ENCODE measurements at regions not wholly inside any gene's neighbourhood (a gene's known extent, or its start where the extent isn't known, plus 50 kb on each side); places are given as distances from the start of the nearest gene placed in this dataset.

- no peak for TF ChIP-seq POLR2AphosphoS5 (IDR thresholded peaks at IDR 0.05)
- Histone ChIP-seq H3K4me3 (no peak overlapping the region), H3K4me1 (no peaks in the 10 kb centered on the region), H3K27ac (no peak overlapping the region), H3K9me3 (no peaks in the 10 kb centered on the region), H3K36me3 (no peaks in the 10 kb centered on the region), H3K27me3 (no peaks in the 10 kb centered on the region)
- intact Hi-C loops (cut with DNase I; ENCODE audit: low total_unique reads) = no loop called here
- in situ Hi-C loops (cut with MboI; ENCODE audit: low pct_ligation_motif_present in 1 of 4, low pct_unique_long_range_greater_than_20kb in 1 of 4, low sequenced_read_pairs in 3 of 4) = no loop called here
- DNase-seq = no peak
- 71 to 80% methylated on average over 1 of the region's 1 CpG for WGBS, 2 donors (ENCODE audit: low coverage in 1 of 2)
These were observed 270.2 kb upstream of the TMPRSS15 start for GRCh38 chr21:18673789-18674188.

- no peaks in the 10 kb centered on the region for H3K36me3 ChIP-seq
- in situ Hi-C loops (cut with MboI; ENCODE audit: low pct_ligation_motif_present in 1 of 4, low pct_unique_long_range_greater_than_20kb in 1 of 4, low sequenced_read_pairs in 3 of 4) (no loop called here), intact Hi-C loops (cut with DNase I; ENCODE audit: low total_unique reads) (no loop called here)
- H3K4me1 ChIP-seq = no peaks in the 10 kb centered on the region
- DNase-seq = no peak
- no peak overlapping the region for H3K27ac ChIP-seq
- no peaks in the 10 kb centered on the region for H3K27me3 ChIP-seq
- H3K9me3 ChIP-seq = no peaks in the 10 kb centered on the region
- H3K4me3 ChIP-seq = no peak overlapping the region
- TF ChIP-seq POLR2AphosphoS5 (IDR thresholded peaks at IDR 0.05) (no peak), CTCF (IDR thresholded peaks at IDR 0.05) (no peak), POLR2A (IDR thresholded peaks at IDR 0.05) (no peak), EP300 (IDR thresholded peaks at IDR 0.05; ENCODE audit: low read depth) (no peak)
These were observed 274.0 kb upstream of the TMPRSS15 start for GRCh38 chr21:18677632-18678031.

- WGBS, 2 donors (ENCODE audit: low coverage in 1 of 2) = 0 to 29% methylated on average over 1 to 3 of the region's 3 CpGs
- no peak overlapping the region for H3K4me3 ChIP-seq
- H3K27ac ChIP-seq = no peak overlapping the region
- H3K36me3 ChIP-seq = no peaks in the 10 kb centered on the region
- no peak for TF ChIP-seq POLR2AphosphoS5 (IDR thresholded peaks at IDR 0.05)
- H3K27me3 ChIP-seq = no peaks in the 10 kb centered on the region
- no peak for DNase-seq
- H3K9me3 ChIP-seq = no peaks in the 10 kb centered on the region
- no peaks in the 10 kb centered on the region for H3K4me1 ChIP-seq
- in situ Hi-C loops (cut with MboI; ENCODE audit: low pct_ligation_motif_present in 1 of 4, low pct_unique_long_range_greater_than_20kb in 1 of 4, low sequenced_read_pairs in 3 of 4) = no loop called here
- intact Hi-C loops (cut with DNase I; ENCODE audit: low total_unique reads) = no loop called here
These were observed 302.4 kb upstream of the TMPRSS15 start for GRCh38 chr21:18705971-18706370.

- WGBS, 2 donors (ENCODE audit: low coverage in 1 of 2) = 83 to 91% methylated on average over 1 of the region's 1 CpG
- Histone ChIP-seq H3K36me3 (no peaks in the 10 kb centered on the region), H3K27me3 (no peaks in the 10 kb centered on the region), H3K27ac (no peak overlapping the region), H3K4me3 (no peak overlapping the region), H3K4me1 (no peaks in the 10 kb centered on the region), H3K9me3 (no peaks in the 10 kb centered on the region)
- intact Hi-C loops (cut with DNase I; ENCODE audit: low total_unique reads) (loop anchor here (1.0 kb wide), 1 partner anchor 25 kb away; no protein-coding TSS in a partner anchor), in situ Hi-C loops (cut with MboI; ENCODE audit: low pct_ligation_motif_present in 1 of 4, low pct_unique_long_range_greater_than_20kb in 1 of 4, low sequenced_read_pairs in 3 of 4) (no loop called here)
- no peak for DNase-seq
- no peak for TF ChIP-seq POLR2A (IDR thresholded peaks at IDR 0.05)
- TF ChIP-seq POLR2AphosphoS5 (IDR thresholded peaks at IDR 0.05) = no peak
- TF ChIP-seq CTCF (IDR thresholded peaks at IDR 0.05) = no peak
- no peak for TF ChIP-seq EP300 (IDR thresholded peaks at IDR 0.05; ENCODE audit: low read depth)
These were observed 308.1 kb upstream of the TMPRSS15 start for GRCh38 chr21:18711662-18712061.

- in situ Hi-C loops (cut with MboI; ENCODE audit: low pct_ligation_motif_present in 1 of 4, low pct_unique_long_range_greater_than_20kb in 1 of 4, low sequenced_read_pairs in 3 of 4) (no loop called here), intact Hi-C loops (cut with DNase I; ENCODE audit: low total_unique reads) (no loop called here)
- no peak for DNase-seq
- WGBS, 2 donors (ENCODE audit: low coverage in 1 of 2) = 70 to 78% methylated on average over 3 of the region's 3 CpGs
- TF ChIP-seq CTCF (IDR thresholded peaks at IDR 0.05) (no peak), POLR2AphosphoS5 (IDR thresholded peaks at IDR 0.05) (no peak), POLR2A (IDR thresholded peaks at IDR 0.05) (no peak), EP300 (IDR thresholded peaks at IDR 0.05; ENCODE audit: low read depth) (no peak)
- no peak overlapping the region for H3K4me3 ChIP-seq
- H3K4me1 ChIP-seq = no peaks in the 10 kb centered on the region
- no peaks in the 10 kb centered on the region for H3K27me3 ChIP-seq
- no peaks in the 10 kb centered on the region for H3K9me3 ChIP-seq
- H3K36me3 ChIP-seq = no peaks in the 10 kb centered on the region
- H3K27ac ChIP-seq = no peak overlapping the region
These were observed 312.0 kb upstream of the TMPRSS15 start for GRCh38 chr21:18715606-18716005.
